ENCODE measurements at regions not wholly inside any gene's neighbourhood (a gene's known extent, or its start where the extent isn't known, plus 50 kb on each side); places are given as distances from the start of the nearest gene placed in this dataset.

DNA sequence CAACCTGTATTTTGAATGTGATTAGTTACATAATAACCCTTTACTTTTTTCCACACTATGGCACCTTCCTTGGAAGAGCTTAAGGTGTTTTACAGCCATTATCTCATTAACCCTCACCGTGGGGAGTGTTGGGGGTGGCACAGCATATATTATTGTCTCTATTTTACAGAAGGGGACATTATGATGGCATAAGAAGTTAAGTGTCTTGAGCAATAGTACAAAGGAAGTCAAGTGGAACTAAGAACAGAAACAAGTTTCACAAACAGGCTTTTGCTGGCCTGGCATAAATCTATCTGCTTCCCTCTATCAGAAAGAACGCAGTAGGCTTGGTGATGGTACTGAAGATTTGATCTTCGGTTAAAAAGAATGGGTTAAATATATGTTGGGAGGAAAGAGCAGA, 169.7 kb upstream of the OTX2 start:
- no peak for DNase-seq (ENCODE audit: low read depth, low spot score)
- no peaks in the 10 kb centered on the region for H3K36me3 Mint-ChIP-seq (ENCODE audit: low read depth)
- H3K4me3 Mint-ChIP-seq, result no peak overlapping the region
- peaks cover 4% of the 10 kb centered on the region for H3K27me3 Mint-ChIP-seq (ENCODE audit: low read depth)
- TF ChIP-seq, protein P1, sequence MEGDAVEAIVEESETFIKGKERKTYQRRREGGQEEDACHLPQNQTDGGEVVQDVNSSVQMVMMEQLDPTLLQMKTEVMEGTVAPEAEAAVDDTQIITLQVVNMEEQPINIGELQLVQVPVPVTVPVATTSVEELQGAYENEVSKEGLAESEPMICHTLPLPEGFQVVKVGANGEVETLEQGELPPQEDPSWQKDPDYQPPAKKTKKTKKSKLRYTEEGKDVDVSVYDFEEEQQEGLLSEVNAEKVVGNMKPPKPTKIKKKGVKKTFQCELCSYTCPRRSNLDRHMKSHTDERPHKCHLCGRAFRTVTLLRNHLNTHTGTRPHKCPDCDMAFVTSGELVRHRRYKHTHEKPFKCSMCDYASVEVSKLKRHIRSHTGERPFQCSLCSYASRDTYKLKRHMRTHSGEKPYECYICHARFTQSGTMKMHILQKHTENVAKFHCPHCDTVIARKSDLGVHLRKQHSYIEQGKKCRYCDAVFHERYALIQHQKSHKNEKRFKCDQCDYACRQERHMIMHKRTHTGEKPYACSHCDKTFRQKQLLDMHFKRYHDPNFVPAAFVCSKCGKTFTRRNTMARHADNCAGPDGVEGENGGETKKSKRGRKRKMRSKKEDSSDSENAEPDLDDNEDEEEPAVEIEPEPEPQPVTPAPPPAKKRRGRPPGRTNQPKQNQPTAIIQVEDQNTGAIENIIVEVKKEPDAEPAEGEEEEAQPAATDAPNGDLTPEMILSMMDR (conservative IDR thresholded peaks at IDR 0.05), result no peak
- no peak overlapping the region for H3K27ac Mint-ChIP-seq (ENCODE audit: unreplicated experiment)
- H3K9me3 Mint-ChIP-seq, result no peaks in the 10 kb centered on the region
- H3K4me1 Mint-ChIP-seq, result peaks cover 8% of the 10 kb centered on the region

- TF ChIP-seq, protein P1 (conservative IDR thresholded peaks at IDR 0.05), result no peak
- no peaks in the 10 kb centered on the region for H3K36me3 Mint-ChIP-seq (ENCODE audit: low read depth)
- H3K27me3 Mint-ChIP-seq (ENCODE audit: low read depth), result no peaks in the 10 kb centered on the region
- H3K4me3 Mint-ChIP-seq, result no peak overlapping the region
- H3K9me3 Mint-ChIP-seq, result no peaks in the 10 kb centered on the region
- no peak overlapping the region for H3K27ac Mint-ChIP-seq (ENCODE audit: unreplicated experiment)
- H3K4me1 Mint-ChIP-seq, result peaks cover 8% of the 10 kb centered on the region
- no peak for DNase-seq (ENCODE audit: low read depth, low spot score)
Observed at GRCh38 chr14:56976211-56976610, 165.9 kb upstream of the OTX2 start.

- Mint-ChIP-seq H3K4me3 (no peak overlapping the region), H3K27ac (ENCODE audit: unreplicated experiment) (no peak overlapping the region), H3K36me3 (ENCODE audit: low read depth) (no peaks in the 10 kb centered on the region), H3K9me3 (no peaks in the 10 kb centered on the region), H3K27me3 (ENCODE audit: low read depth) (no peaks in the 10 kb centered on the region), H3K4me1 (peaks cover 8% of the 10 kb centered on the region)
- no peak for DNase-seq (ENCODE audit: low read depth, low spot score)
- TF ChIP-seq, protein P1 (conservative IDR thresholded peaks at IDR 0.05), result no peak
Observed at GRCh38 chr14:56975521-56975920, 165.2 kb upstream of the OTX2 start.

- H3K9me3 Mint-ChIP-seq, result no peaks in the 10 kb centered on the region
- peaks cover 8% of the 10 kb centered on the region for H3K4me1 Mint-ChIP-seq
- no peak overlapping the region for H3K4me3 Mint-ChIP-seq
- H3K27ac Mint-ChIP-seq (ENCODE audit: unreplicated experiment), result no peak overlapping the region
- no peaks in the 10 kb centered on the region for H3K27me3 Mint-ChIP-seq (ENCODE audit: low read depth)
- no peaks in the 10 kb centered on the region for H3K36me3 Mint-ChIP-seq (ENCODE audit: low read depth)
- TF ChIP-seq, protein P1 (conservative IDR thresholded peaks at IDR 0.05), result no peak
- DNase-seq (ENCODE audit: low read depth, low spot score), result no peak
Observed at GRCh38 chr14:56972948-56973347, 162.7 kb upstream of the OTX2 start.

GRCh38 chr14:56964895-56965294, 154.6 kb upstream of the OTX2 start:
- H3K4me1 Mint-ChIP-seq, result peaks cover 17% of the 10 kb centered on the region
- DNase-seq (ENCODE audit: low read depth, low spot score), result no peak
- H3K27ac Mint-ChIP-seq (ENCODE audit: unreplicated experiment), result peak overlapping the region; percentile 1
- H3K9me3 Mint-ChIP-seq, result no peaks in the 10 kb centered on the region
- H3K4me3 Mint-ChIP-seq, result no peak overlapping the region
- H3K36me3 Mint-ChIP-seq (ENCODE audit: low read depth), result no peaks in the 10 kb centered on the region
- H3K27me3 Mint-ChIP-seq (ENCODE audit: low read depth), result no peaks in the 10 kb centered on the region
- TF ChIP-seq, protein P1 (conservative IDR thresholded peaks at IDR 0.05), result no peak

- Mint-ChIP-seq H3K4me1 (peaks cover 17% of the 10 kb centered on the region), H3K27me3 (ENCODE audit: low read depth) (no peaks in the 10 kb centered on the region), H3K9me3 (no peaks in the 10 kb centered on the region), H3K36me3 (ENCODE audit: low read depth) (no peaks in the 10 kb centered on the region), H3K4me3 (no peak overlapping the region), H3K27ac (ENCODE audit: unreplicated experiment) (no peak overlapping the region)
- TF ChIP-seq, protein P1 (conservative IDR thresholded peaks at IDR 0.05), result no peak
- DNase-seq (ENCODE audit: low read depth, low spot score), result no peak
Observed at GRCh38 chr14:56963381-56963780, 153.1 kb upstream of the OTX2 start.
